Stomach (tissue), 4 donors: ENCODE measurements at regions not wholly inside any gene's neighbourhood (a gene's known extent, or its start where the extent isn't known, plus 50 kb on each side); places are given as distances from the start of the nearest gene placed in this dataset.

ENCODE experiments used
- EP300 ChIP-seq: sonication (generic); formaldehyde crosslinking; IDR thresholded peaks from one replicate; pipeline ENCODE4 v1.6.1; 2017; ENCODE audit warnings: antibody characterized with exemption
- POLR2AphosphoS5 ChIP-seq, 3 donors: sonication (generic); formaldehyde crosslinking; IDR thresholded peaks; one replicate each; pipeline ENCODE4 v1.6.1; 2016; ENCODE audit warnings: antibody characterized with exemption in 3 of 3

GRCh38 chr4:156173937-156174336 lies 220.3 kb upstream of the CTSO start:
- no peak for TF ChIP-seq EP300
- TF ChIP-seq POLR2AphosphoS5 (IDR thresholded peaks at IDR 0.05), result no peak
